Loucy (cell line): ENCODE measurements at regions not wholly inside any gene's neighbourhood (a gene's known extent, or its start where the extent isn't known, plus 50 kb on each side); places are given as distances from the start of the nearest gene placed in this dataset.

ENCODE experiments used
- H2AFZ ChIP-seq: fragments of 200-600 bp; sonication (generic); 2 replicates; pipeline ENCODE4 v1.6.0; 2016; ENCODE audit warnings: antibody characterized with exemption, mild to moderate bottlenecking, low read length, moderate library complexity
- H3F3A ChIP-seq: fragments of 200-600 bp; 2 replicates; pipeline ENCODE4 v1.6.0; 2016; ENCODE audit warnings: antibody characterized with exemption, low read depth, mild to moderate bottlenecking
- H3K27me3 ChIP-seq: fragments of 200-600 bp; sonication (generic); 2 replicates; pipeline ENCODE4 v1.6.1; 2014; ENCODE audit warnings: low read length, mild to moderate bottlenecking; ENCODE audit not compliant: insufficient read depth, poor library complexity, severe bottlenecking
- H3K36me3 ChIP-seq: fragments of 200-600 bp; sonication (generic); 2 replicates; pipeline ENCODE4 v1.6.1; 2016; ENCODE audit warnings: low read length; ENCODE audit not compliant: insufficient read depth
- H3K4me1 ChIP-seq: fragments of 200-600 bp; sonication (generic); 2 replicates; pipeline ENCODE4 v1.5.1; 2014; ENCODE audit warnings: low read length, mild to moderate bottlenecking; ENCODE audit not compliant: insufficient read depth, poor library complexity, severe bottlenecking
- H3K4me2 ChIP-seq: fragments of 200-600 bp; sonication (generic); 2 replicates; pipeline ENCODE4 v1.6.0; 2014; ENCODE audit warnings: antibody characterized with exemption, low read length, low read depth, mild to moderate bottlenecking; ENCODE audit not compliant: poor library complexity, severe bottlenecking
- H3K4me3 ChIP-seq: fragments of 200-600 bp; sonication (generic); 2 replicates; pipeline ENCODE4 v1.5.1; 2014; ENCODE audit warnings: low read length, mild to moderate bottlenecking, mixed read lengths; ENCODE audit not compliant: poor library complexity, severe bottlenecking
- H3K79me2 ChIP-seq: fragments of 200-600 bp; sonication (generic); 2 replicates; pipeline ENCODE4 v1.6.1; 2014; ENCODE audit warnings: low read length; ENCODE audit not compliant: insufficient read depth
- H3K9ac ChIP-seq: fragments of 200-600 bp; sonication (generic); 2 replicates; pipeline ENCODE4 v1.6.0; 2014; ENCODE audit warnings: mild to moderate bottlenecking, low read depth, low read length, moderate library complexity; ENCODE audit not compliant: poor library complexity, severe bottlenecking
- H3K9me2 ChIP-seq: fragments of 200-600 bp; sonication (generic); replicated peaks from 2 replicates; pipeline ENCODE4 v1.6.1; 2016; ENCODE audit warnings: low read depth, low read length, mixed read lengths
- H3K9me3 ChIP-seq: fragments of 200-600 bp; sonication (generic); 2 replicates; pipeline ENCODE4 v1.6.1; 2014; ENCODE audit warnings: mild to moderate bottlenecking, antibody characterized with exemption, low read length, low read depth; ENCODE audit not compliant: insufficient read depth
- H4K20me1 ChIP-seq: fragments of 200-600 bp; sonication (generic); 2 replicates; pipeline ENCODE4 v1.6.0; 2014; ENCODE audit warnings: antibody characterized with exemption, low read length, mild to moderate bottlenecking; ENCODE audit not compliant: insufficient read depth, poor library complexity, severe bottlenecking
- CTCF ChIP-seq: fragments of 200-600 bp; sonication (generic); conservative IDR thresholded peaks from 2 replicates; pipeline ENCODE4 v1.5.1; 2014; ENCODE audit warnings: mild to moderate bottlenecking, antibody characterized with exemption, low read length
- EZH2phosphoT487 ChIP-seq: fragments of 200-600 bp; IDR thresholded peaks from 2 replicates; pipeline ENCODE4 v1.6.1; 2018; ENCODE audit warnings: antibody characterized with exemption, mild to moderate bottlenecking, moderate library complexity, borderline replicate concordance

- Histone ChIP-seq H3F3A (no peaks in the 10 kb centered on the region), H3K9me3 (no peaks in the 10 kb centered on the region), H3K36me3 (no peaks in the 10 kb centered on the region), H2AFZ (no peak overlapping the region), H3K9me2 (no peaks in the 10 kb centered on the region), H3K4me2 (no peak overlapping the region), H3K9ac (no peak overlapping the region), H3K79me2 (no peaks in the 10 kb centered on the region), H3K4me1 (no peaks in the 10 kb centered on the region), H4K20me1 (no peaks in the 10 kb centered on the region), H3K27me3 (no peaks in the 10 kb centered on the region), H3K4me3 (no peak overlapping the region)
- TF ChIP-seq CTCF: no peak
- no peak for TF ChIP-seq EZH2phosphoT487
Observed at GRCh38 chr10:53534428-53534827, 761.8 kb upstream of the MBL2 start.

- Histone ChIP-seq H3K9me2 (no peaks in the 10 kb centered on the region), H3F3A (no peaks in the 10 kb centered on the region), H3K4me1 (no peaks in the 10 kb centered on the region), H3K4me3 (no peak overlapping the region), H3K9ac (no peak overlapping the region), H3K9me3 (no peaks in the 10 kb centered on the region), H4K20me1 (no peaks in the 10 kb centered on the region), H3K79me2 (no peaks in the 10 kb centered on the region), H3K36me3 (no peaks in the 10 kb centered on the region), H3K27me3 (no peaks in the 10 kb centered on the region), H3K4me2 (no peak overlapping the region), H2AFZ (no peak overlapping the region)
- no peak for TF ChIP-seq CTCF
- TF ChIP-seq EZH2phosphoT487: no peak
Observed at GRCh38 chr10:53528974-53529373, 756.4 kb upstream of the MBL2 start.

- H3F3A ChIP-seq: no peaks in the 10 kb centered on the region
- H3K36me3 ChIP-seq: no peaks in the 10 kb centered on the region
- H4K20me1 ChIP-seq: no peaks in the 10 kb centered on the region
- no peaks in the 10 kb centered on the region for H3K79me2 ChIP-seq
- no peak overlapping the region for H3K4me3 ChIP-seq
- no peaks in the 10 kb centered on the region for H3K9me3 ChIP-seq
- no peaks in the 10 kb centered on the region for H3K27me3 ChIP-seq
- H3K4me1 ChIP-seq: no peaks in the 10 kb centered on the region
- TF ChIP-seq CTCF (no peak), EZH2phosphoT487 (no peak)
- H3K9me2 ChIP-seq: no peaks in the 10 kb centered on the region
- H3K9ac ChIP-seq: no peak overlapping the region
- H3K4me2 ChIP-seq: no peak overlapping the region
- H2AFZ ChIP-seq: no peak overlapping the region
Observed at GRCh38 chr10:53521046-53521445, 748.5 kb upstream of the MBL2 start.
